Retina (tissue), 1 donor: ENCODE measurements at regions not wholly inside any gene's neighbourhood (a gene's known extent, or its start where the extent isn't known, plus 50 kb on each side); places are given as distances from the start of the nearest gene placed in this dataset.

Experiments
- DNase-seq: peaks from one replicate; pipeline ENCODE4 v3.0.0-alpha.2; 2016

- DNase-seq = no peak
These were observed 98.4 kb downstream of the ZFP36L2 start for GRCh38 chr2:43127941-43128558.

GRCh38 chr2:43127208-43127940 is 99.0 kb downstream of the ZFP36L2 start:
- no peak for DNase-seq

DNA sequence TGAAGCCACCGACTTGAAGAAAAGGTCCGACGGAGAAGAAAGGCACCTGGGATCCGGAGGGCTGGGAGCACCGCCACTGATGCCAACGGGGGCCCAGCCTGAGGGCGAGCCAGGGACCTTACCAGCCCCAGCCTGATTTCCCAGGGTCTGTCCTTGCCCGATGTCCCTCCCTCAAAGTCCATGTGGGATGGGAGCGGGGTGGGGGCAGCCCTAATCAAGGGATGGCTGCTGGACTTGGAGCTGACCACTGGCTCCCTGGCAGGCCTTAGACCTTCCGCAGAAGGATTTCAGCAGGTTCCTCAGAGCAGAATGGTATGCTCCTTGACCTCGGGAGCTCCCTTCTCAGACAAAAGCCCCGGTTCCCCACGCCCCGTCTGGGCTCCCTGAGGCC is 99.6 kb downstream of the ZFP36L2 start:
- DNase-seq = no peak

DNA sequence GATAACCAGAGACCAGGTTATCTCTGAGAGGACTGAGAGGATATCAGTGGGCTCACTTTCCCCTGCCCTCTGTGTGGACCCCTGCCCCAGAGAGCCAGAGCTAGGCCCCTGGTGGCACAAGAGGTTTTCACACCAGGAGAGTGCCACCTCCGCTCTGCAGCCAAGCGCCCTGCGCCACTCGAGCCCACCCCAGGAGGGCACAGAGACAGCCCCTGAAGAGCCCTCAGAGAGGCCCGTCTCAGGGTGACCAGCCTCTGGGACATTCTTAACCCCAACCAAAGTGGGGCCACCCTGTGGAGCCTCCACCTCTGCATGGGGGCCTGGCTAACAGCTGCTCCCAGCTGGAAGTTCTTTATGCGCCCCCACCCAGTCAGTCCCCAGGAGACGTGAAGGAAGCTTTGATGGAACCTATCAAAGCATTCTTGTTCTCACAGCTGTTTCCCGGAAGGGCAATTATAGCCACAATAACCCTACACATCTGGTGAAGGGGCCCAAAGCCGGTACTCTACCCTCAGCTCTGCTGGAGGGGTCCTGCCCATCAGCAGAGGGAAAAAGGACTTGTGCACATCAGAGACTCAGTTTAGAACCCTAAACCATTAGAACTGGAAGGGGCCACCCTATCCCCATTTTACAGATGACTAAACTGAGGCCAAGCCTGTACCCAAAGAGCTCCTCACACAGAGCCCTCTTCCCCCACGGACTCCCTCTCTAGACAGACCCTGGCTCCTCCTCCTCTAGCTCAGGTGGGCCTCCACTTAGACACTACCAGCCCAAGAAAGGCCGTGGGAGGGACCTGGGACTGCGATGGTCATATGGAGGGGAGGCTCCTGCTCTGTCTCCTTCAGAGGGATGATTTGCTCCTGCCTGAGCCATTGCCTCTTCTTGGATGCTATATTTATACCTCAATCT is 101.1 kb downstream of the ZFP36L2 start:
- no peak for DNase-seq

DNA sequence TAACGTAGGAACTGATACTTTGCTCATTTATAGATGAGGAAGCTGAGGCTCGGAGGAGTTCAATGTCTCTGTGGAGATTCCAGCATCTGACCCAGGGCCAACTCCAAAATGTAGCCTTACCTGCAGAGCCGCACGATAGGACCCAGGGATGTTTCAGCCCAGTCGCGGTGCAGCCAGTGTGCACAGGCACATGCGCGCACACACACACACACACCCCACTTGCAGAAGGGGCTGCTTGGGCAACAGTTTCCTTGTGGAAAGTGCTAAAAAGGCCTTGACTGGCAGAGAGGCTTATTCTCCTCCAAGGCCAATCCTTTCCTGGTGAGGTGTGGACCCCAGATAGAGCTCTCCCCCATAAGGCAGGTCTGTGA is 101.7 kb downstream of the ZFP36L2 start:
- DNase-seq = no peak

- no peak for DNase-seq
These were observed 102.3 kb downstream of the ZFP36L2 start for GRCh38 chr2:43123981-43124686.

- no peak for DNase-seq
These were observed 102.9 kb downstream of the ZFP36L2 start for GRCh38 chr2:43123486-43123885.

DNA sequence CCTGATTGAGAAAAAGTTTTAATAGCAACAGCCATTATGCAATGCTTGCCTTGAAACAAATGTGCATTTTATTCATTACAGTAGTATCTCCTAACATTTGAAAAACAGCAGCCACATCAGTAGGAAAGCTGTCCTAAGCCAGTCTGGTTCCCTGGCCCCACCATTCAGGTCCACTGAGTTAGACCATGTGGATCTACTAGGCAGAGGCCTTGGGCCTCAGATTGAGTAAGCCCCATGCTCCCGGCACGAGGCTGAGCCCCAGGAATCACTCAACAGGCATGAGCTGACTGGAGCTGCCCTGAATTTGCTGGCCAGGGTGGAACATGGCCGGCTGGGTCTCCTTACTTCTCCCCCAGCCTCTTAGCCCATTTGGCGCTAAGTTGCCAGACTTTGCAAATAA is 103.4 kb downstream of the ZFP36L2 start:
- no peak for DNase-seq

DNA sequence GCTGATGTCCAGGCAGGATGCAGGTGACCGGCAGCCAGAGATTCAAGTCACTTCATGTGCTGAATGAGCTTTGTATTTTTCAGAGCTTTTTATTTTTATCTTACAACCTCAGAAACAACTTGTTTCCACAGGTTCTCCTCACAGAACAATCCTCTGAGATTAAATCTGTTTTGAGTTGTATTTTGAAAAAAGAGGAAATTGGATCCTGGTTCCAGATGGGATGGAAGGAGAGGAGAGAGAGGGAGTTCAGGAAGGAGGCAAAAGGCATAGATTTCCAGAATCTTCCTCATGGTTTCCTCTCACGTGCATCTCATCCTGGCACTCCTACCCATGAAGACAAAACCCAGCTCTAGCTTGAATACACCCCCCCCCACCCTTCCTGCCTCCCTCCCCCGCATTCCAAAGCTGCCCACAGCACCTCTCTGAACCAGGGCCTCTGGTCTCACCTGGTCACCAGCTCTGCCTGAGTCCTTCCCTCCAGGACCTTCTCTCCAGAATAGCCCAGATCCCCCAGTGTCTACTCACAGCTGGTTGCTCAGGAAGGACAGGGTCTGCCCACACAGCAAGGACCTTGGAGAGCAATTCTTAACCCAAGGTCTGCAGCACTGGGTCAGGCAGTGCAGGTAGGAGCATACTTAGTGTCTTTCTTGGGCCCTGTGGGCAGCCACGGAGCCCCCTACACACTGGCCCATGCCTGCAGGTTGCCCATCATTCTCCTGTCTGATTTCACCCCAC is 104.7 kb downstream of the ZFP36L2 start:
- DNase-seq = no peak

GRCh38 chr2:43119303-43119702 is 107.1 kb downstream of the ZFP36L2 start:
- no peak for DNase-seq

GRCh38 chr2:43117521-43118143 is 108.8 kb downstream of the ZFP36L2 start:
- no peak for DNase-seq

- no peak for DNase-seq
These were observed 109.4 kb downstream of the ZFP36L2 start for GRCh38 chr2:43116988-43117387.

DNA sequence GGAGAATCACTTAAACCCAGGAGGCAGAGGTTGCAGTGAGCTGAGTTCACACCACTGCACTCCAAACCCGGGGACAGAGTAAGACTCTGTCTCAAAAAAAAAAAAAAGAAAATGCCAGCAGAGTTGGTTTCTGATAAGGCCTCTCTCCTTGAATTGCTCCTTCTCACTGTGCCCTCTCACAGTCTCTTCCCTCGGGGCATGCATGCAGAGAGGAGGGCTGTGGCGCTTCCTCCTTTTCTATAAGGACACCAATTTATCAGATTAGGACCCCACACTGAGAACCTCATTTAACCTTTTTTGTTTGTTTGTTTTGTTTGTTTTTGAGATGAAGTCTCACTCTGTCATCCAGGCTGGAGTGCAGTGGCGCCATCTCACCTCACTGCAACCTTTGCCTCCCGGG is 110.5 kb downstream of the ZFP36L2 start:
- no peak for DNase-seq

GRCh38 chr2:43114210-43114609 is 112.2 kb downstream of the ZFP36L2 start:
- DNase-seq = no peak

GRCh38 chr2:43111788-43112554 is 114.4 kb downstream of the ZFP36L2 start:
- no peak for DNase-seq

DNA sequence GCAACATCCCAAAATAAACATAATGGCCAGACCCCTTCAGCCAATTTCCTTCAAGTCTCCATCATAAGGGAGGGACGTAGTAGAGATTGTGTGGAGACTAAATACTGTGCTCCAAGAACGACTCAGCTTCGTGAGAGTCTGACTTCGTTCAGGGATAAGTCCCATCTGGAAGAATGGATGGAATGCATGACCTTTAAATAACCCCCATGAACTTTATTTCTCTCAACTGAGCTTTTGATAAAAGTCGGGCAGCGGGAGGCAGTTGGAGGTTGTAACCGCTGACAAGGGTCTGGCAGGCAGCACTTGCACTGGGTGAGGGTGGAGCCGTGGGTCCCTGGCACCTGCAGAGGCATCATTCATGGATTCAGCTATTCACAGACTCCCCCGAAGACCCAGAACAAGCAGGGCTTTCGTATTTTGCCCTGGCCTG is 115.9 kb downstream of the ZFP36L2 start:
- peak; percentile 58 for DNase-seq

GRCh38 chr2:43109261-43109743 is 117.1 kb downstream of the ZFP36L2 start:
- DNase-seq = no peak

- no peak for DNase-seq
These were observed 118.7 kb downstream of the ZFP36L2 start for GRCh38 chr2:43107679-43108078.

DNA sequence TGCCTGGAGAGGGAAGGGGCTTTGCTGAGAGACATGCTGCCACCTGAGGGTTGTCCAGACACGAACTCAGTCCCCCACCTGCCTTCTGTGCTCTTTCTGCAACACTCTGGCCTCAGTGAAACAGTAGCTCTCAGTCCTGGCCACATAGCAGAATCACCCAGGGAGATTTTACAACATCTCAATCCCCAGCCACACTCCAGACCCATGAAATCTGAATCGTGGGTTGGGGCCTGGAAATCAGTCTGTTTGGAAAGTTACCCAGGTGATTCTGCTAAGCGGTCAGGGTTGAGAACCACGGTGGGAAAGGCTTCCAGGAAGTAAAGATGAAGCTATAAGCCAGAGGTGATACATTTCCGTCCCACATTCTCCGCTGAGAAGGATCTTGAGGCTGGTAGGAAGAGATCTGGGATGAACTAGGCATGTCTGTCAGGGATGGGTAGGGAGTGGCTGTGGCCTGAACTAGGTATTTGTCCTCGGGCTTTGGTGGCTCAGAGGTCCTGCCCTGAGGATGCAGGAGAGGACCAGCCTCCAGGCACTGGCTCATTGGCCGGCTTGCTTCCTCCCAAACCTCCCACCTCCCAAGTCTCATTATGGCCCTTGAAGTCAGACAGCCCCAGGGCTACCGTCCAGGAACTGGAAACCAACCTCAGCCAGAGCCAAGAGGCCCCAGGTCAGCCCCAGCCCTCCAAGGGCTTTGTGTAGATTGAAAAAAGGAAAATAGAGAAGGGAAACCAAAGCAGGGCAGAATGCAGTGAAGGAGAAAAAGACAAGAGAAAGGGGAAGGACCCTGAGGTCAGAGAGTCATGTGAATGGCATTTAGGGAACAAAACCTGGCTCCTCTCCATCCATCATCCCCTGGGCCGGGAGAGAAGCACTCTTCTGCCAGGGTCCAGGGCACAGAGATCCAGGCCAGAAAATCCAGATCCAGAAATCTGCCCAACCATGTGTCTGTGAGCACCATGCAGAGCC is 119.6 kb downstream of the ZFP36L2 start:
- no peak for DNase-seq
